DMS 273 (cell line): ENCODE measurements at regions not wholly inside any gene's neighbourhood (a gene's known extent, or its start where the extent isn't known, plus 50 kb on each side); places are given as distances from the start of the nearest gene placed in this dataset.

Experiments
- DNase-seq: peaks from one replicate; lab custom pipeline; 2025; ENCODE audit not compliant: unreplicated experiment; lab: John Stamatoyannopoulos, UW

GRCh38 chr7:25544254-25544653 is 316.0 kb upstream of the NPVF start:
- DNase-seq: no peak

- no peak for DNase-seq
Measured at GRCh38 chr7:25545124-25546008, 317.1 kb upstream of the NPVF start.

- DNase-seq: no peak
Measured at GRCh38 chr7:25546306-25546705, 318.0 kb upstream of the NPVF start.

GRCh38 chr7:25549271-25549921 is 321.1 kb upstream of the NPVF start:
- DNase-seq: no peak

DNA sequence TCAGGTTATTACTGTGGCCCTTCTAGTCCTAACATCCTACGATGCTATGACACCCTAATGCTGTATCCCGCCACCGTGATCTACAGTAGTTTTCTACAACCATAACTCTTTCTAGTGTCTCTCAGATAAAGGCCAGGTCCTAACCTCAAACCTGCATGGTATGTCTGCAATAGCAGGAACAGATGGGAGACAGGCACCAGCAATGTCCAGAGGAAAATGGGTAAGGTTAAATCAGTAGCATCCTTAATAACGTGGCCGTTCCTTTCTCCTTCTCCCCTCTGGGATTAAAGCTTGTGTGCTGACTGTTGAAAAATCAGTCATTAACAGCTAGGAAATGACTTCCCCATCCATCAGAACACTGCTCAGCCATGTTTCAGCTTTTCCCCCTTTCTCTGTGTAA is 321.9 kb upstream of the NPVF start:
- DNase-seq: no peak

- DNase-seq: no peak
Measured at GRCh38 chr7:25552998-25553397, 324.7 kb upstream of the NPVF start.

GRCh38 chr7:25553580-25554291 is 325.4 kb upstream of the NPVF start:
- DNase-seq: no peak

GRCh38 chr7:25557379-25557917 is 329.2 kb upstream of the NPVF start:
- no peak for DNase-seq

DNA sequence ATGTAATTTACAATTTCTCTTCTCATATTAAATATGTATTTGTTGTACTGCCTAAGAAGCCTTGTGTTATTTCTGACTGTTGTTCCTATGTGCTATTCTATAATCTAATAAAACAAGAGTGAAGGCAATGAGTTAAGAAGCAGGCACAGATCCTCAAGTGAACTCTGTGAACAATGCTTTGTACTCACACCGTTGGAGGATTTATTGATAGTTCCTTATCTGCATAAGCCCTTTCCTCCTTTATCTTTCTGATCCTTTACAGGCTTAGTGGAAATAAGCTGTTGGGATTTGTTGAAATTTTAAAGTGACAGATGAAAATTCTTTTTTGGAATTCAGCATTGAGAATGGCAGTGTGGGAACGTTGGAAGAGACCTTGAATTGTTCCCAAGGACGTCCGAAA is 329.6 kb upstream of the NPVF start:
- DNase-seq: no peak

DNA sequence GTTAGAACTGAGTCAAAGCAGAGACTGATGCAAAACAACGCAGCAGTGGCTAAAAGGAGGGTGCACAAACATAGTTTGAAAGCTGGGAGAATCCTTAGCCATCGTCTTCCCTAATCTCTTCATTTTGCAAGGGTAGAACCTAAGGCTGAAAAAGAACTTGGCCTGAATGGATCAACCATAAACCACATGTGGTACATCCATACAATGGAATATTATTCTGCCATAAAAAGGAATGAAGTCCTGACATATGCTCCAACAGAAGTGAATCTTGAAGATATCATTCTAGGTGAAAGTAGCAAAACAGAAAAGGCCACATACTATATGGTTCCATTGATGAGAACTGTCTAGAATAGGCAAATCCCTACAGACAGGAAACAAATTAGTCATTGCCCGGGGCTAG is 330.3 kb upstream of the NPVF start:
- no peak for DNase-seq

- DNase-seq: no peak
Measured at GRCh38 chr7:25559581-25560367, 331.5 kb upstream of the NPVF start.

GRCh38 chr7:25562673-25563182 is 334.4 kb upstream of the NPVF start:
- peak; percentile 49 for DNase-seq

GRCh38 chr7:25565002-25565401 is 336.7 kb upstream of the NPVF start:
- DNase-seq: no peak

GRCh38 chr7:25565949-25566348 is 337.7 kb upstream of the NPVF start:
- DNase-seq: peak; percentile 85

DNA sequence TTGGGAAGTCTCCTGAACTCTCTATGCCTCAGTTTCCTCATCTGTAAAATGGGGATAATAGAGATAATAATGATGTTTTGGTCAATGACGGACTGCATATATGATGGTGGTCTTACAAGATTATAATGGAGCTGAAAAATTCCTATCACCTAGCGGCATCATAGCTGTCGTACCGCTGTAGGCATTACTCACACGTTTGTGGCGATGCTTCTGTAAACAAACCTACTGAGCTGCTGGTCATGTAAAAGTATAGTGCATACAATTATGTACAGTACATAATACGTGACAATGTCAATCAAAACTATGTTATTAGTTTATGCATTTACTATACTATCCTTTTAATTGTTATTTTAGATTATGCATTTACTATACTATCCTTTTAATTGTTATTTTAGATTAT is 339.1 kb upstream of the NPVF start:
- no peak for DNase-seq

DNA sequence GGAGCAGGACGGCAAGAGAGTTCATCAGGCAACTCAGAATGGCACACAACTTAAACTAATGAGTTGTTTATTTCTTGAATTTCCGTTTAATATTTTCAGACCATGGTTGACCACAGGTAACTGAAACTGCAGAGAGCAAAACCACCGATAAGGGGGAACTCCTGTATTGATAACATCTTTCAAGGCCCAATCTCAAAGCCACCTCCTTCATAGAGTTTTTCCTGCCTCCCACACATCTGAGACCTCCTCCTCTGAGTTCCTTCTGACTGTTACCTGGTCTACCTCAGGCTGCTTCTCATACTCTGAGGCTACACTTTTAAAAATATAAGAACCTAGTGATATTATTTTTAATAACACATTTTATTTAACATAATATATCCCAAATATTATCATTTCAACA is 341.5 kb upstream of the NPVF start:
- no peak for DNase-seq

DNA sequence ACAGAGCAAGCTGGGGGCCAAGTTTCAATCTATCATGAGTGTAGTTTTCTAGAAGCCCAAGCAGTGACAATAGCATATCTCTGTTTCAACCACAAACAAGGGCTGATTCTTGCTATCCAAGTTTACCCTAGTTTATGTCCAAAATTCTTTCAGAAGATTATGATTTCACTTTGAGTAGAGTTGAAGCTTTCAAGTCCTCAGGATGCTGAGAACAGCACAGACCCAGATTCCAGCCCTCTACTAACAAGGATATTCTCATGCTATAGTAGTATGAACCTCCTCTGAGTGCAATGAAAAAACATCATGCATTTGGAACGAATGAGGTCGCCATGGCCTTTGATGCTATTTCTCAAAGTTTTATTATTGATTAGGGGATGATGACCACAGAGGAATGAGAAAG is 344.1 kb upstream of the NPVF start:
- DNase-seq: no peak

- DNase-seq: no peak
Measured at GRCh38 chr7:25574828-25575227, 346.5 kb upstream of the NPVF start.

- no peak for DNase-seq
Measured at GRCh38 chr7:25575634-25576033, 347.3 kb upstream of the NPVF start.

DNA sequence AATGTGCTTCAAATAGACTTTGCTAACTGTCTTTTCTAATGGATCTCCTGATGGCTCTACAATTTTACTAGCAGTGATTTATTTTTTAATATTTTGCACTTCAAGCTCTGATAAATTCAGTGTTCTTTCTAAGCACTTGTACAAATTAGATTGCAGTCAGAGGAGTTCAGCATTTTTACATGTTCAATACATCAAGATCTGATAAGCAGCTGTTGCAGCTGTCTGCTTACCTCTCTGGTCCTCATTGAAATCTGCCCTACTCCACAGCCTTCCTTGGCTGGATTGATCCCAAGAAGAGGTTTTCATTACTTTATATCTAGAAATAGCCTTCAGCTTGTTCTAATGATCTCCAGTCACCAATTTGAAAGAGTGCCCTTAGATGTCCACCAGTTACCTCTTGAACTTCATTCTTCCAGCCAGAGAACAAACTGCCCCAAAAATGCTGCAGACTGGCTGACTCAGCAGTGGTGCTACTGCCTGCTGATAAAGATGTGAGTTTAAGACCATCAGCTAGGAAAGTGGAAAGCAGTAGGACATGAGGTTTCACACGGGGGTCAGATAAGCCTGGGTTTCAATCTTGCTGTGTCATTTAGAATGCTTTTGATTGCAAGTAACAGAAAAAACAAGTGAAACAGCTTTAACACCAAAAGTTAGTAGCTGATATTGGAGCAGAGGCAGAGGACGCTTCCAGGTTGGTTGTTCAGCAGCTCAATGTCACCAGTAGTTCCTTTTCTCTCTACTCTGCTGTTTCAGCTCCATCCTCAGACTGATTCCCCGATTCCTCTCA is 350.9 kb upstream of the NPVF start:
- peak; percentile 44 for DNase-seq
